ENCODE measurements at regions not wholly inside any gene's neighbourhood (a gene's known extent, or its start where the extent isn't known, plus 50 kb on each side); places are given as distances from the start of the nearest gene placed in this dataset.

DNA sequence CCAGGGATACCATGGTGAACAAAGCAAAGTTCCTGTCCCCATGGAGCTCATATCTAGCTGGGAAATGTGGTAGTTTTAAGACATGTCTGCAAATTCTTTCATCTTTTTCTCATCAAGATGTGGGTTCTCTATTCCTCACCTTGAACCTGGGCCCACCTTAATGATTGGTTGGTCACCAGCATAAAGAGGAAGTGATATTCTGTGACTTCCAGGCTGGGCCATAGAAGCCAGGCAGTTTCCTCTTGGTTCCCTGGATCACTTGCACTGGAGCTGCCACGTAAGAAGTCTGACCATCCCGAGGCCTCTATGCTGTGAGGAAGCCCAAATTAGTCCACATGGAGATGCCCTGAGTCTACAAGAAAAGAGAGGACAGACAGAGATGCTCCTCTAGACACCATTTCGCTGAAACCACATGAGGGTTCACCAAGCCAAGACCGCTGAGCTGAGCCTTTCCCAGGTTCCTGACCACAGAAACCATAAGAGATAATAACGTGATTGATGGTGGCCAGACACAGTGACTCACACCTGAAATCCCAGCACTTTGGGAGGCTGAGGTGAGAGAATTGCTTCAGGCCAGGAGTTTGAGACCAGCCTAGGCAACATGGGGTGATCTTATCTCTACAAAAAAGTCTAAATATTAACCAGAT lies 119.5 kb upstream of the ISX start:
- no peak for TF ChIP-seq POLR2A (IDR thresholded peaks at IDR 0.05)
- TF ChIP-seq, protein P1, sequence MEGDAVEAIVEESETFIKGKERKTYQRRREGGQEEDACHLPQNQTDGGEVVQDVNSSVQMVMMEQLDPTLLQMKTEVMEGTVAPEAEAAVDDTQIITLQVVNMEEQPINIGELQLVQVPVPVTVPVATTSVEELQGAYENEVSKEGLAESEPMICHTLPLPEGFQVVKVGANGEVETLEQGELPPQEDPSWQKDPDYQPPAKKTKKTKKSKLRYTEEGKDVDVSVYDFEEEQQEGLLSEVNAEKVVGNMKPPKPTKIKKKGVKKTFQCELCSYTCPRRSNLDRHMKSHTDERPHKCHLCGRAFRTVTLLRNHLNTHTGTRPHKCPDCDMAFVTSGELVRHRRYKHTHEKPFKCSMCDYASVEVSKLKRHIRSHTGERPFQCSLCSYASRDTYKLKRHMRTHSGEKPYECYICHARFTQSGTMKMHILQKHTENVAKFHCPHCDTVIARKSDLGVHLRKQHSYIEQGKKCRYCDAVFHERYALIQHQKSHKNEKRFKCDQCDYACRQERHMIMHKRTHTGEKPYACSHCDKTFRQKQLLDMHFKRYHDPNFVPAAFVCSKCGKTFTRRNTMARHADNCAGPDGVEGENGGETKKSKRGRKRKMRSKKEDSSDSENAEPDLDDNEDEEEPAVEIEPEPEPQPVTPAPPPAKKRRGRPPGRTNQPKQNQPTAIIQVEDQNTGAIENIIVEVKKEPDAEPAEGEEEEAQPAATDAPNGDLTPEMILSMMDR (IDR thresholded peaks at IDR 0.05): no peak

Measured in testis (tissue), 2 donors.